Keratinocyte (primary cell): ENCODE measurements at regions not wholly inside any gene's neighbourhood (a gene's known extent, or its start where the extent isn't known, plus 50 kb on each side); places are given as distances from the start of the nearest gene placed in this dataset.

Experiments used
- DNase-seq: peaks from one replicate; pipeline ENCODE4 v3.0.0-alpha.2; 2011; ENCODE audit warnings: low read depth, missing footprints, low spot score
- FAIRE-seq: peaks from 2 replicates; lab custom pipeline; 2011; peaks lifted over from hg19 to GRCh38; lab: Jason Lieb, UNC
- H2AFZ ChIP-seq: 2 replicates; pipeline ENCODE4 v1.6.0; 2012; ENCODE audit warnings: low read length, control low read depth, inconsistent platforms; ENCODE audit not compliant: control insufficient read depth
- H3K27ac ChIP-seq: 2 replicates; pipeline ENCODE4 v1.5.1; 2011; ENCODE audit warnings: low read length; ENCODE audit not compliant: control insufficient read depth, insufficient read depth
- H3K27me3 ChIP-seq: 3 replicates; pipeline ENCODE4 v1.6.0; 2011; ENCODE audit warnings: low read length; ENCODE audit not compliant: control insufficient read depth, insufficient read depth; ENCODE audit errors: extremely low read depth
- H3K36me3 ChIP-seq, 2 experiments: 2 replicates in 1 of 2; 3 replicates in 1 of 2; pipeline ENCODE4 v1.5.1; 2011; ENCODE audit warnings: low read length in 2 of 2, mild to moderate bottlenecking in 1 of 2; ENCODE audit not compliant: control insufficient read depth in 2 of 2, insufficient read depth in 2 of 2; ENCODE audit errors: extremely low read depth in 1 of 2
- H3K4me1 ChIP-seq: 3 replicates; pipeline ENCODE4 v1.5.1; 2011; ENCODE audit warnings: low read length; ENCODE audit not compliant: control insufficient read depth, insufficient read depth; ENCODE audit errors: extremely low read depth
- H3K4me2 ChIP-seq: 3 replicates; pipeline ENCODE4 v1.6.0; 2011; ENCODE audit warnings: low read depth, low read length; ENCODE audit not compliant: control insufficient read depth, insufficient read depth; ENCODE audit errors: extremely low read depth
- H3K4me3 ChIP-seq, 3 experiments: fragments of 200-600 bp in 1 of 3; sonication (generic) in 1 of 3; 2 replicates in 2 of 3; 3 replicates in 1 of 3; pipeline ENCODE4 v1.5.1; 2011 to 2016; ENCODE audit warnings: low read length in 3 of 3, mild to moderate bottlenecking in 3 of 3, control low read depth in 2 of 3, inconsistent platforms in 1 of 3, low read depth in 1 of 3, mixed read lengths in 1 of 3, mixed run types in 1 of 3, moderate library complexity in 1 of 3; ENCODE audit not compliant: control insufficient read depth in 2 of 3, insufficient read depth in 2 of 3; ENCODE audit errors: extremely low read depth in 1 of 3
- H3K79me2 ChIP-seq: 2 replicates; pipeline ENCODE4 v1.6.0; 2012; ENCODE audit warnings: low read length; ENCODE audit not compliant: control insufficient read depth, insufficient read depth
- H3K9ac ChIP-seq: 3 replicates; pipeline ENCODE4 v1.6.0; 2011; ENCODE audit warnings: low read length; ENCODE audit not compliant: control insufficient read depth, insufficient read depth; ENCODE audit errors: extremely low read depth
- H3K9me1 ChIP-seq: 3 replicates; pipeline ENCODE4 v1.6.0; 2011; ENCODE audit warnings: low read length; ENCODE audit not compliant: control insufficient read depth, insufficient read depth; ENCODE audit errors: extremely low read depth
- H3K9me3 ChIP-seq: 2 replicates; pipeline ENCODE4 v1.5.1; 2012; ENCODE audit warnings: low read depth, low read length; ENCODE audit not compliant: control insufficient read depth
- H4K20me1 ChIP-seq: 3 replicates; pipeline ENCODE4 v1.6.0; 2011; ENCODE audit warnings: low read length; ENCODE audit not compliant: control insufficient read depth, insufficient read depth; ENCODE audit errors: extremely low read depth
- CTCF ChIP-seq, 3 experiments: IDR thresholded peaks in 1 of 3; conservative IDR thresholded peaks in 1 of 3; optimal IDR thresholded peaks in 1 of 3; 2 replicates in 2 of 3; 3 replicates in 1 of 3; pipeline versions ENCODE3 to v1.5.1; 2011; ENCODE audit warnings: low read length in 3 of 3, mild to moderate bottlenecking in 3 of 3, moderate library complexity in 2 of 3, control low read depth in 1 of 3, inconsistent platforms in 1 of 3; ENCODE audit not compliant: insufficient read depth in 2 of 3; ENCODE audit errors: extremely low read depth in 1 of 3
- EZH2 ChIP-seq: IDR thresholded peaks from one replicate; pipeline ENCODE4 v1.6.1; 2012; ENCODE audit warnings: inconsistent platforms, mild to moderate bottlenecking, low read length, moderate library complexity
- dilution Hi-C: fragments of 300-500 bp; cut with MboI; formaldehyde crosslinking; loops from one replicate; pipeline ENCODE4 v1.7.0; 2020; ENCODE audit warnings: low sequenced_read_pairs; ENCODE audit not compliant: extremely low pct_ligation_motif_present

DNA sequence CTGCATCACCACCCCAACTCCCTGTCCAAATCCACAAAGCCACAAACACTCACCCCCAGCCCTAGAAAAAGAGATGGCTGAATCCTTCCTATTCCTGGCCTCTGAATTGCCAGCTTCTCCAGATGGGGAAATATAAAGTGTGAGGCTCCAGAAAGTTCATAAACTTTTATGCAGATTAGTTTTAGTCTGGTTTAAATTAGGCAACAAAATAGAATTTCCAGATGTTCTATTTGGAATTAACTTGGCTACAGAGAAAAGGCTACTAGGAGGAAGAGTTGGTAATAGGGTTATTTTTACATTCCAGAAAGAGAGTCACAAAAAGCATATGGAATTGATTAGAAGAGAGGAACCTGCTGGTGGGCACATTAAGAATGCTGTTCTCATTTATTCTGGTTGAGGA, 56.0 kb downstream of the EN1 start:
- TF ChIP-seq EZH2 (no peak), CTCF (optimal IDR thresholded peaks at IDR 0.05 in 1 of 3, IDR thresholded peaks at IDR 0.05 in 1 of 3, conservative IDR thresholded peaks at IDR 0.05 in 1 of 3; ENCODE audit: extremely low read depth in 1 of 3, insufficient read depth in 2 of 3, low read length in 3 of 3) (no peak)
- Histone ChIP-seq H3K4me1 (no peaks in the 10 kb centered on the region), H3K79me2 (no peaks in the 10 kb centered on the region), H4K20me1 (no peaks in the 10 kb centered on the region), H3K27me3 (peaks cover 4% of the 10 kb centered on the region), H3K4me2 (no peak overlapping the region), H3K9me1 (no peaks in the 10 kb centered on the region), H3K9me3 (no peaks in the 10 kb centered on the region), H2AFZ (no peak overlapping the region), H3K27ac (no peak overlapping the region), H3K9ac (no peak overlapping the region), H3K36me3 (no peaks in the 10 kb centered on the region), H3K4me3 (no peak overlapping the region)
- no peak for DNase-seq
- dilution Hi-C loops: no loop called here
- no peak for FAIRE-seq

DNA sequence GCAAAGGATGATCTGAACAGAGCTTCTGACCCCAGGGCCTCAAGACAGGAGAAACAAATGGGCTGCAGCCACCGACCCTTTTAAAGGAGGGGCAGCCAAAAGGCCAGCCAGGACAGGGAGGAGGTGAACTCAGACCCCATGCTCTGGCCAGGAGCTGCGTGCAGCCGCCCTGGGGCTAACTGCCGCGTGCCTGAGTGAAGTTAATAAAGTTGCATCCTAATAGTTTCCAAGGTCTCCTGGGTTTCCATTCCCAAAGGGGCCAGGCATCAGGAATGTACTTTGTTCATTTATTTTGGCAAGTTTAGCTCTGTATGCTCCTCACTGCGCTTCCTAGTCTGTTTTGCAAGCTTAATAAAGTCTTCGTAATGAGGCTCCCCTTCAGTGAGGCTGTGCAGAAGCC, 60.7 kb downstream of the EN1 start:
- DNase-seq (no peak), FAIRE-seq (no peak)
- Histone ChIP-seq H3K4me2 (no peak overlapping the region), H3K9me1 (no peaks in the 10 kb centered on the region), H3K4me1 (no peaks in the 10 kb centered on the region), H3K79me2 (no peaks in the 10 kb centered on the region), H2AFZ (no peak overlapping the region), H3K9me3 (no peaks in the 10 kb centered on the region), H3K9ac (no peak overlapping the region), H3K36me3 (no peaks in the 10 kb centered on the region), H4K20me1 (no peaks in the 10 kb centered on the region), H3K27ac (no peak overlapping the region), H3K27me3 (peaks cover 4% of the 10 kb centered on the region), H3K4me3 (no peak overlapping the region)
- dilution Hi-C loops: no loop called here
- no peak for TF ChIP-seq EZH2
- no peak for TF ChIP-seq CTCF (optimal IDR thresholded peaks at IDR 0.05 in 1 of 3, IDR thresholded peaks at IDR 0.05 in 1 of 3, conservative IDR thresholded peaks at IDR 0.05 in 1 of 3; ENCODE audit: extremely low read depth in 1 of 3, insufficient read depth in 2 of 3, low read length in 3 of 3)
